HFFc6 (cell line): ENCODE measurements at regions not wholly inside any gene's neighbourhood (a gene's known extent, or its start where the extent isn't known, plus 50 kb on each side); places are given as distances from the start of the nearest gene placed in this dataset.
"Not testable (repeated sequence)": the region's sequence is repeated elsewhere in the genome, so short reads cannot be mapped to it uniquely, and the experiment has no call there.

Source experiments
- DNase-seq: peaks from one replicate; pipeline ENCODE4 v3.0.0-alpha.2; 2018
- H3K27ac Mint-ChIP-seq: 2 replicates; pipeline ENCODE4 v1.8.0; 2020; ENCODE audit warnings: mild to moderate bottlenecking, mixed read lengths
- H3K27me3 Mint-ChIP-seq: 2 replicates; pipeline ENCODE4 v1.8.0; 2021; ENCODE audit warnings: mild to moderate bottlenecking, moderate library complexity, mixed read lengths; ENCODE audit not compliant: insufficient read depth
- H3K36me3 Mint-ChIP-seq: 2 replicates; pipeline ENCODE4 v1.8.0; 2021; ENCODE audit warnings: low read depth, mixed read lengths
- H3K4me1 Mint-ChIP-seq: 2 replicates; pipeline ENCODE4 v1.8.0; 2020; ENCODE audit warnings: low read depth, mixed read lengths
- H3K4me3 Mint-ChIP-seq: 2 replicates; pipeline ENCODE4 v1.8.0; 2020; ENCODE audit warnings: mild to moderate bottlenecking, moderate library complexity, mixed read lengths
- H3K9me3 Mint-ChIP-seq: 2 replicates; pipeline ENCODE4 v1.8.0; 2020; ENCODE audit warnings: mild to moderate bottlenecking, mixed read lengths
- CTCF ChIP-seq: fragments of 200-600 bp; sonication (generic); IDR thresholded peaks from 2 replicates; pipeline ENCODE4 v1.5.0; 2021; ENCODE audit warnings: antibody characterized with exemption, mild to moderate bottlenecking

GRCh38 chr6:170221052-170221752 is 69.7 kb downstream of the DLL1 start:
- Mint-ChIP-seq H3K4me3 (no peak overlapping the region), H3K9me3 (peaks cover 5% of the 10 kb centered on the region; the same call in 1 of the 2 replicates), H3K27me3 (peaks cover 6% of the 10 kb centered on the region; the same call in 1 of the 2 replicates), H3K36me3 (no peaks in the 10 kb centered on the region), H3K27ac (no peak overlapping the region), H3K4me1 (0 out of 2 replicates have a peak, but pooled peaks cover 5% of the 10 kb centered on the region)
- no peak for DNase-seq
- TF ChIP-seq CTCF = no peak

- H3K27me3 Mint-ChIP-seq, H3K4me1 Mint-ChIP-seq, DNase-seq, H3K4me3 Mint-ChIP-seq, H3K27ac Mint-ChIP-seq: not testable (repeated sequence)
- H3K36me3 Mint-ChIP-seq = peaks cover 15% of the 10 kb centered on the region
- H3K9me3 Mint-ChIP-seq = peaks cover 45% of the 10 kb centered on the region
Observed at GRCh38 chr6:170213637-170214018, 77.2 kb downstream of the DLL1 start.

GRCh38 chr6:170212956-170213636 is 77.8 kb downstream of the DLL1 start:
- peaks cover 49% of the 10 kb centered on the region for H3K9me3 Mint-ChIP-seq
- no peak overlapping the region for H3K4me3 Mint-ChIP-seq
- TF ChIP-seq CTCF = no peak
- peaks cover 15% of the 10 kb centered on the region for H3K36me3 Mint-ChIP-seq
- no peaks in the 10 kb centered on the region for H3K4me1 Mint-ChIP-seq
- no peak for DNase-seq
- no peaks in the 10 kb centered on the region; the same call in 1 of the 2 replicates for H3K27me3 Mint-ChIP-seq
- no peak overlapping the region for H3K27ac Mint-ChIP-seq

- Mint-ChIP-seq H3K27me3 (no peaks in the 10 kb centered on the region; the same call in 1 of the 2 replicates), H3K4me3 (no peak overlapping the region), H3K36me3 (peaks cover 15% of the 10 kb centered on the region), H3K9me3 (peaks cover 49% of the 10 kb centered on the region), H3K27ac (no peak overlapping the region), H3K4me1 (no peaks in the 10 kb centered on the region)
- no peak for TF ChIP-seq CTCF
- no peak for DNase-seq
Observed at GRCh38 chr6:170212051-170212756, 78.7 kb downstream of the DLL1 start.

GRCh38 chr6:170211404-170212025 is 79.4 kb downstream of the DLL1 start:
- Mint-ChIP-seq H3K36me3 (peaks cover 15% of the 10 kb centered on the region), H3K4me3 (no peak overlapping the region), H3K27ac (no peak overlapping the region), H3K27me3 (no peaks in the 10 kb centered on the region; the same call in 1 of the 2 replicates), H3K4me1 (no peaks in the 10 kb centered on the region), H3K9me3 (peaks cover 52% of the 10 kb centered on the region)
- no peak for DNase-seq
- TF ChIP-seq CTCF = no peak
